IMR-90 (cell line): ENCODE measurements at regions not wholly inside any gene's neighbourhood (a gene's known extent, or its start where the extent isn't known, plus 50 kb on each side); places are given as distances from the start of the nearest gene placed in this dataset.

Experiments used
- ATAC-seq: fragments of 200-7000 bp; cut with Tn5 transposase; 2 replicates; pipeline ENCODE4 v1.9.1; 2020; ENCODE audit warnings: low read depth, mild to moderate bottlenecking, moderate library complexity
- BruUV-seq: library from RNA; stranded (reverse); fragments of 400-500 nt; replicated peaks from 2 replicates; lab custom pipeline; 2021; lab: Mats Ljungman, UMichigan
- CTCF ChIA-PET: fragments of 300-600 bp; formaldehyde crosslinking; extraction: SDS; loops from one replicate; lab custom pipeline; 2021; ENCODE audit warnings: antibody characterized with exemption; lab: Yijun Ruan, JAX
- POLR2A ChIA-PET: fragments of 300-600 bp; sonication (Branson Sonifier 250); formaldehyde crosslinking; loops from one replicate; lab custom pipeline; 2022; ENCODE audit warnings: antibody characterized with exemption; ENCODE audit not compliant: unreplicated experiment; lab: Charles Lee
- DNase-seq: peaks from one replicate; pipeline ENCODE4 v3.0.0; 2013
- H2AFZ ChIP-seq: replicated peaks from 2 replicates; pipeline ENCODE3; 2013; ENCODE audit warnings: low read length, mild to moderate bottlenecking; ENCODE audit not compliant: poor library complexity
- H2AK5ac ChIP-seq: 2 replicates; pipeline ENCODE4 v1.6.1; 2013; ENCODE audit warnings: low read depth, low read length, inconsistent platforms
- H2AK9ac ChIP-seq: replicated peaks from 2 replicates; pipeline ENCODE3; 2013; ENCODE audit warnings: mild to moderate bottlenecking, low read depth, low read length, moderate library complexity; ENCODE audit not compliant: poor library complexity
- H2BK120ac ChIP-seq: 2 replicates; pipeline ENCODE4 v1.6.1; 2013; ENCODE audit warnings: low read depth, low read length, inconsistent platforms
- H2BK15ac ChIP-seq: 3 replicates; pipeline ENCODE4 v1.6.1; 2013; ENCODE audit warnings: low read depth, low read length, inconsistent platforms
- H2BK20ac ChIP-seq: 2 replicates; pipeline ENCODE4 v1.6.1; 2013; ENCODE audit warnings: low read depth, mild to moderate bottlenecking, inconsistent platforms, low read length, moderate library complexity
- H2BK5ac ChIP-seq: 2 replicates; pipeline ENCODE4 v1.6.1; 2013; ENCODE audit warnings: mild to moderate bottlenecking, low read depth, low read length, inconsistent platforms; ENCODE audit not compliant: poor library complexity, severe bottlenecking
- H3K14ac ChIP-seq: replicated peaks from 2 replicates; pipeline ENCODE4 v1.6.1; 2013; ENCODE audit warnings: low read depth, low read length, inconsistent platforms
- H3K18ac ChIP-seq: 2 replicates; pipeline ENCODE4 v1.6.1; 2013; ENCODE audit warnings: low read depth, low read length, control low read depth
- H3K23ac ChIP-seq: 2 replicates; pipeline ENCODE4 v1.6.1; 2013; ENCODE audit warnings: low read depth, low read length, inconsistent platforms
- H3K27ac ChIP-seq: 2 replicates; pipeline ENCODE4 v1.5.1; 2013; ENCODE audit warnings: mild to moderate bottlenecking, control low read depth, low read length; ENCODE audit not compliant: insufficient read depth
- H3K27me3 ChIP-seq: 2 replicates; pipeline ENCODE4 v1.6.1; 2013; ENCODE audit warnings: low read length; ENCODE audit not compliant: control insufficient read depth, insufficient read depth
- H3K36me3 ChIP-seq: 2 replicates; pipeline ENCODE4 v1.6.1; 2013; ENCODE audit warnings: low read length, mixed read lengths; ENCODE audit not compliant: control insufficient read depth, insufficient read depth
- H3K4ac ChIP-seq: 2 replicates; pipeline ENCODE4 v1.6.1; 2013; ENCODE audit warnings: low read depth, low read length, inconsistent platforms
- H3K4me1 ChIP-seq: 2 replicates; pipeline ENCODE4 v1.6.1; 2013; ENCODE audit warnings: low read length, mixed read lengths; ENCODE audit not compliant: control insufficient read depth, insufficient read depth
- H3K4me2 ChIP-seq: 2 replicates; pipeline ENCODE4 v1.6.1; 2013; ENCODE audit warnings: low read depth, mild to moderate bottlenecking, control low read depth, low read length, moderate library complexity
- H3K4me3 ChIP-seq: 2 replicates; pipeline ENCODE4 v1.5.1; 2013; ENCODE audit warnings: low read depth, mild to moderate bottlenecking, control low read depth, low read length, moderate library complexity; ENCODE audit not compliant: insufficient read depth
- H3K56ac ChIP-seq: 2 replicates; pipeline ENCODE4 v1.6.1; 2013; ENCODE audit warnings: low read length, inconsistent platforms; ENCODE audit not compliant: insufficient read depth; ENCODE audit errors: extremely low read depth
- H3K79me1 ChIP-seq, 2 experiments: 2 replicates each; pipeline ENCODE4 v1.6.1; 2013; ENCODE audit warnings: low read length in 2 of 2, inconsistent platforms in 1 of 2, low read depth in 1 of 2
- H3K9ac ChIP-seq: 2 replicates; pipeline ENCODE4 v1.6.1; 2013; ENCODE audit warnings: low read depth, low read length, control low read depth
- H3K9me1 ChIP-seq: 2 replicates; pipeline ENCODE4 v1.6.1; 2013; ENCODE audit warnings: low read length, inconsistent platforms; ENCODE audit not compliant: insufficient read depth
- H3K9me3 ChIP-seq: 2 replicates; pipeline ENCODE4 v1.6.1; 2013; ENCODE audit warnings: low read length; ENCODE audit not compliant: control insufficient read depth, insufficient read depth
- H4K20me1 ChIP-seq: 2 replicates; pipeline ENCODE4 v1.6.1; 2013; ENCODE audit warnings: low read length, inconsistent platforms; ENCODE audit not compliant: insufficient read depth
- H4K5ac ChIP-seq: 2 replicates; pipeline ENCODE4 v1.6.1; 2013; ENCODE audit warnings: mild to moderate bottlenecking, low read depth, low read length, control low read depth
- H4K8ac ChIP-seq, 2 experiments: 2 replicates each; pipeline ENCODE4 v1.6.1; 2013; ENCODE audit warnings: low read depth in 2 of 2, low read length in 2 of 2, control low read depth in 1 of 2, inconsistent platforms in 1 of 2
- H4K91ac ChIP-seq: 2 replicates; pipeline ENCODE4 v1.6.1; 2013; ENCODE audit warnings: low read depth, low read length, inconsistent platforms; ENCODE audit not compliant: insufficient read depth
- MAZ ChIP-seq: IDR thresholded peaks from 2 replicates; pipeline ENCODE4 v1.6.1; 2012; ENCODE audit warnings: low read depth, mild to moderate bottlenecking, low read length, improper control_type of control experiment, moderate library complexity, borderline replicate concordance
- RCOR1 ChIP-seq: IDR thresholded peaks from 2 replicates; pipeline ENCODE4 v1.6.1; 2012; ENCODE audit warnings: mild to moderate bottlenecking, low read length, improper control_type of control experiment; ENCODE audit not compliant: insufficient replicate concordance
- WGBS, 2 experiments: methylation state at CpG; one replicate each; pipeline versions ENCODE4 v1.1.5 to v1.1.7; 2013; ENCODE audit warnings: missing lambda C conversion rate in 2 of 2; ENCODE audit not compliant: insufficient read length in 1 of 2; ENCODE audit errors: extremely low coverage in 2 of 2; 5-methylcytosine and 5-hydroxymethylcytosine counted together
- dilution Hi-C: fragments of 300-500 bp; cut with HindIII; formaldehyde crosslinking; loops from one replicate; pipeline ENCODE4 v1.14.3; 2018; ENCODE audit warnings: low sequenced_read_pairs; ENCODE audit not compliant: unreplicated experiment
- in situ Hi-C: fragments of 300-500 bp; cut with MboI; formaldehyde crosslinking; loops from 3 replicates; pipeline ENCODE4 v1.14.3; 2019; ENCODE audit warnings: low sequenced_read_pairs, inconsistent platforms, mixed read lengths
- intact Hi-C: fragments of 100-400 bp; cut with micrococcal nuclease; formaldehyde crosslinking; loops from 2 replicates; pipeline ENCODE4 v1.10.0; 2022

GRCh38 chr5:8473827-8474568, 605.0 kb downstream of the MTRR start:
- TF ChIP-seq MAZ (no peak), RCOR1 (no peak)
- in situ Hi-C loops, result no loop called here

More at GRCh38 chr5:8473827-8474568, 605.0 kb downstream of the MTRR start:
- Histone ChIP-seq H3K23ac (no peak overlapping the region), H4K5ac (no peak overlapping the region), H3K27ac (no peak overlapping the region), H2BK20ac (no peak overlapping the region), H2BK5ac (no peak overlapping the region), H3K18ac (no peak overlapping the region), H3K56ac (no peak overlapping the region), H3K9me3 (peaks cover 7% of the 10 kb centered on the region; the same call in 1 of the 2 replicates), H3K9me1 (no peaks in the 10 kb centered on the region), H4K8ac (no peak overlapping the region), H2AK9ac (no peak overlapping the region), H3K79me1 (no peaks in the 10 kb centered on the region), H4K20me1 (no peaks in the 10 kb centered on the region), H3K4me2 (no peak overlapping the region), H3K4me3 (no peak overlapping the region), H3K14ac (no peak overlapping the region), H2AK5ac (no peak overlapping the region), H2AFZ (no peak overlapping the region), H3K4me1 (no peaks in the 10 kb centered on the region), H3K27me3 (no peaks in the 10 kb centered on the region), H2BK120ac (no peak overlapping the region), H3K36me3 (no peaks in the 10 kb centered on the region), H3K4ac (no peak overlapping the region), H3K9ac (no peak overlapping the region), H2BK15ac (no peak overlapping the region), H4K91ac (no peak overlapping the region)
- dilution Hi-C loops (no loop called here), intact Hi-C loops (no loop called here)
- ChIA-PET POLR2A (no interaction called here), CTCF (no interaction called here)
- DNase-seq, result no peak
- no TSS peak for BruUV-seq
- ATAC-seq, result no peak
- 100% methylated on average over 1 of the region's 6 CpGs; no CpG with 5 or more reads in 1 of the 2 experiments for WGBS, 2 experiments
